Lung (tissue), 11 donors: ENCODE measurements at regions not wholly inside any gene's neighbourhood (a gene's known extent, or its start where the extent isn't known, plus 50 kb on each side); places are given as distances from the start of the nearest gene placed in this dataset.

Experiments
- ATAC-seq: fragments of 200-7000 bp; cut with Tn5 transposase; one replicate; pipeline ENCODE4 v1.9.1; 2020; ENCODE audit warnings: moderate number of reproducible peaks; ENCODE audit not compliant: insufficient read depth, low FRiP score
- DNase-seq, 3 donors: peaks; one replicate each; pipeline ENCODE4 v3.0.0-alpha.2; 2013 to 2017
- H3K27ac ChIP-seq, 2 donors: one replicate each; pipeline ENCODE4 v1.5.1; 2013; ENCODE audit warnings: mild to moderate bottlenecking in 2 of 2, moderate library complexity in 2 of 2, control low read depth in 1 of 2, inconsistent platforms in 1 of 2, low read depth in 1 of 2, low read length in 1 of 2
- H3K27me3 ChIP-seq, 3 donors: one replicate each; pipeline ENCODE4 v1.5.1; 2013; ENCODE audit warnings: low read length in 2 of 3; ENCODE audit not compliant: control insufficient read depth in 3 of 3, insufficient read depth in 3 of 3
- H3K36me3 ChIP-seq, 4 donors: one replicate each; pipeline ENCODE4 v1.5.1; 2013; ENCODE audit warnings: low read length in 4 of 4, mild to moderate bottlenecking in 1 of 4, moderate library complexity in 1 of 4; ENCODE audit not compliant: control insufficient read depth in 4 of 4, insufficient read depth in 4 of 4
- H3K4me1 ChIP-seq, 5 donors: one replicate each; pipeline ENCODE4 v1.5.1; 2013; ENCODE audit warnings: low read length in 5 of 5, mild to moderate bottlenecking in 2 of 5, moderate library complexity in 1 of 5; ENCODE audit not compliant: control insufficient read depth in 5 of 5, insufficient read depth in 5 of 5
- H3K4me3 ChIP-seq: one replicate; pipeline ENCODE4 v1.5.1; 2013; ENCODE audit warnings: mild to moderate bottlenecking, control low read depth, moderate library complexity
- H3K9ac ChIP-seq, 2 donors: one replicate each; pipeline ENCODE4 v1.5.1; 2013; ENCODE audit warnings: low read length in 2 of 2, control low read depth in 1 of 2; ENCODE audit not compliant: insufficient read depth in 1 of 2
- H3K9me3 ChIP-seq, 4 donors: one replicate each; pipeline ENCODE4 v1.5.1; 2013; ENCODE audit warnings: low read length in 3 of 4, mild to moderate bottlenecking in 1 of 4, moderate library complexity in 1 of 4; ENCODE audit not compliant: control insufficient read depth in 4 of 4, insufficient read depth in 3 of 4
- WGBS, 2 donors: extraction: QIAGEN DNeasy Blood & Tissue Kit; methylation state at CpG; one replicate each; pipeline ENCODE4 v1.1.7; 2013; 5-methylcytosine and 5-hydroxymethylcytosine counted together
- TF ChIP-seq, protein P1 (sequence below): IDR thresholded peaks from 2 replicates; pipeline ENCODE4 v1.5.1; 2012; ENCODE audit warnings: mild to moderate bottlenecking; ENCODE audit errors: control extremely low read depth, extremely low read depth
- donor health status: control.
- donor health status: control.
- donor health status: Bipolar disorder and iron deficiency.
- donor health status: healthy.
- donor health status: DM: yes; HTN: yes; CAD: no.

DNA sequence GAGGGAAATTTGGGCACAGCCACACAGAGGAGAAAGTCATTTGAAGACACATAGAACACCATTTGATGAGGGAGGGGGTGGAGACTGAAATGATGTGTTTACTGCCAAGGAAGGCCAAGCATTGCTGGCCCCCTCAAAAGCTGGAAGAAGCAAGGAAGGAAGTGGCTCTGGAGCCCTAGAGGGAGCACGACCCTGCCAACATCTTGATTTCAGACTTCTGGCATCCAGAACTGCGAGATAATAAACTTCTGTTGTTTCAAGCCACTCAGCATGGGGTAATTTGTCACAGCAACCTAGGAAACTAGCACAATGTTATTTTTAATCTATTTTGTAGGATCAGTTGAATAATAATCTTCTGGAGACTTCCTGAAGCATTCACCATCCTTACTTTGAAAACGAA, 314.8 kb upstream of the GOT2 start:
- Histone ChIP-seq H3K9me3 (no peaks in the 10 kb centered on the region), H3K27me3 (no peaks in the 10 kb centered on the region), H3K27ac (no peak overlapping the region), H3K4me1 (no peaks in the 10 kb centered on the region), H3K9ac (no peak overlapping the region), H3K36me3 (no peaks in the 10 kb centered on the region), H3K4me3 (no peak overlapping the region)
- TF ChIP-seq, protein P1, sequence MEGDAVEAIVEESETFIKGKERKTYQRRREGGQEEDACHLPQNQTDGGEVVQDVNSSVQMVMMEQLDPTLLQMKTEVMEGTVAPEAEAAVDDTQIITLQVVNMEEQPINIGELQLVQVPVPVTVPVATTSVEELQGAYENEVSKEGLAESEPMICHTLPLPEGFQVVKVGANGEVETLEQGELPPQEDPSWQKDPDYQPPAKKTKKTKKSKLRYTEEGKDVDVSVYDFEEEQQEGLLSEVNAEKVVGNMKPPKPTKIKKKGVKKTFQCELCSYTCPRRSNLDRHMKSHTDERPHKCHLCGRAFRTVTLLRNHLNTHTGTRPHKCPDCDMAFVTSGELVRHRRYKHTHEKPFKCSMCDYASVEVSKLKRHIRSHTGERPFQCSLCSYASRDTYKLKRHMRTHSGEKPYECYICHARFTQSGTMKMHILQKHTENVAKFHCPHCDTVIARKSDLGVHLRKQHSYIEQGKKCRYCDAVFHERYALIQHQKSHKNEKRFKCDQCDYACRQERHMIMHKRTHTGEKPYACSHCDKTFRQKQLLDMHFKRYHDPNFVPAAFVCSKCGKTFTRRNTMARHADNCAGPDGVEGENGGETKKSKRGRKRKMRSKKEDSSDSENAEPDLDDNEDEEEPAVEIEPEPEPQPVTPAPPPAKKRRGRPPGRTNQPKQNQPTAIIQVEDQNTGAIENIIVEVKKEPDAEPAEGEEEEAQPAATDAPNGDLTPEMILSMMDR = no peak
- ATAC-seq = no peak
- DNase-seq = no peak
- 23 to 24% methylated on average over 3 of the region's 3 CpGs for WGBS, 2 donors

DNA sequence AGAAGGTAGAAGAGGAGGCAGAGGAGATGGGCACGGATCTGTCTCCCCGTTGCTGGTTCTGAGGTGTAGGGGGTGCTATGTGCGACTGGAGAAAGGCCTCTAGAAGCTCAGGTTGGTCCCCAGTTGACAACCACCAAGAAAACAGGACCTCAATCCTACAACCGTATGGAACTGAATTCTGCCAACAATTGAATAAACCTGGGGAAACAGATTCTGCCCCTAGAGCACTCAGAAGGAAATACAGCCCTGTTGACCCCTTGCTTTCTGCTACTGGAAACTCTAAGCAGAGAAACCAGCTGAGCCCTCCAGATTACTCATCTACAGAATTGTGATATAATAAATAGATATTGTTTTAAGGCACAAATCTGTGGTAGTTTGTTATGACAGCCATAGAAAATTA, 313.0 kb upstream of the GOT2 start:
- ATAC-seq (no peak), DNase-seq (no peak)
- 74 to 78% methylated on average over 4 of the region's 4 CpGs for WGBS, 2 donors
- TF ChIP-seq, protein P1 = no peak
- H3K9me3 ChIP-seq = no peaks in the 10 kb centered on the region
- no peak overlapping the region for H3K9ac ChIP-seq
- H3K27ac ChIP-seq = no peak overlapping the region
- H3K4me3 ChIP-seq = no peak overlapping the region
- no peaks in the 10 kb centered on the region for H3K36me3 ChIP-seq
- H3K4me1 ChIP-seq = no peaks in the 10 kb centered on the region
- no peaks in the 10 kb centered on the region for H3K27me3 ChIP-seq

DNA sequence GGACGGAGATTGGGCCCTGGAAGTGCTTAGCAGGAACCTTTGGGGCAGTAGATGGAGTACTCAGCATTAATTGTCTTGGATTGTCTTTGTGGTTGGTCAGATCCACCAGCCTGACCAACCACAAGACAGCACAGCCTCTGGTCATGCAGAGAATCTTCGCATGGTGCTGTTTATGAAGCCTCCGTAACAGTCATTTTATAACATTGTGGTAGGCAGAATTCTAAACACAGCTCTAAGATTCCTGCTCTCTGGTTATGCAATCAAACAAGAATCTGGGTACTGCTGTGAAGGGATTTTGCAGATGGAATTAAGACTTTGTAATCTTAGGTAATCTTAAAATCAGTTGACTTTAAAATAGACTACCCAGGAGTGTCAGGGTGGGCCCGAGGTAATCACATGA, 312.2 kb upstream of the GOT2 start:
- Histone ChIP-seq H3K36me3 (no peaks in the 10 kb centered on the region), H3K27ac (no peak overlapping the region), H3K4me1 (no peaks in the 10 kb centered on the region), H3K9me3 (no peaks in the 10 kb centered on the region), H3K9ac (no peak overlapping the region), H3K27me3 (no peaks in the 10 kb centered on the region), H3K4me3 (no peak overlapping the region)
- TF ChIP-seq, protein P1 = no peak
- DNase-seq (no peak), ATAC-seq (no peak)
- 86 to 91% methylated on average over 4 of the region's 4 CpGs for WGBS, 2 donors

DNA sequence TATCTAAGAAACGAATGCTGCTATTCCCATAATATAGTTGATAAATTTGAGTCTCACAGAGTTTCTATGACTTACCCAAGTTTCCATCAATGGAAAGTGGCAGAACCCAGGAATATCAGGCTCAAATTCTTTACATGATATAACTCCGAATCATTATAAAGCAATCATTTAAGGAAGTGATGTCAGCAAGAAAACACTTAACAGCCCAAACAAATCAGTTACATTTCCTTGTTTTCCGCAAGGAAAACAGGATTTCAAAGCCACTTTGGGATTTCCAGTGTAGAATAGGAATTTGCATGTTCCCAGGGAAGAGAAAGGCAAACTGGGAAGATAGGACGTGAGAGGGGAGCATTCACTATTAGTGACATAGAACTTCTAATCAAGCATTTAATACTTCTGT, 311.4 kb upstream of the GOT2 start:
- Histone ChIP-seq H3K36me3 (no peaks in the 10 kb centered on the region), H3K27me3 (no peaks in the 10 kb centered on the region), H3K27ac (no peak overlapping the region), H3K9ac (no peak overlapping the region), H3K9me3 (no peaks in the 10 kb centered on the region), H3K4me1 (no peaks in the 10 kb centered on the region), H3K4me3 (no peak overlapping the region)
- ATAC-seq (no peak), DNase-seq (no peak)
- TF ChIP-seq, protein P1 = no peak
- 69 to 72% methylated on average over 4 of the region's 4 CpGs for WGBS, 2 donors
